ENCODE measurements at regions not wholly inside any gene's neighbourhood (a gene's known extent, or its start where the extent isn't known, plus 50 kb on each side); places are given as distances from the start of the nearest gene placed in this dataset.

DNA sequence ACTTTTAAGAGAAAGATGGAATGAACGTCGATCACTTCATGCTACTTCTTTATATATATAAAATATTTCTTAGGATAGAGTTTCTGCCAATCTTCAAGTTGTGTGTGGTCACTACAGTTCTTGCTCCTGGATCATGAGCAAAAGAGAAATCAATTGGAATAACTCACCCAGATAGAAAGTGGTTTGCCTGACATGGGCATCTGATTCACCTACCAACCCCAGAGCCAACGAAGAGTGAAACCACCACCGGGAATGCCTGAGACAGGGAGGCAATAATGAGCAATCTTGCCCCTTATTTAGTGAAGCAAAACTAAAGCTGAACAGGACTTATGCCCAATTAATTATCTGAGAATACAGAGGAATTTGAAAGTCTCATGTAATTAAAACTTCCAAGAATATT is 250.2 kb upstream of the REG3G start:
- no peak for DNase-seq (ENCODE audit: low spot score)
- Mint-ChIP-seq H3K9me3 (ENCODE audit: unreplicated experiment) (no peaks in the 10 kb centered on the region), H3K4me3 (ENCODE audit: unreplicated experiment) (no peak overlapping the region), H3K4me1 (ENCODE audit: unreplicated experiment) (no peaks in the 10 kb centered on the region), H3K27ac (ENCODE audit: unreplicated experiment) (no peak overlapping the region), H3K27me3 (ENCODE audit: unreplicated experiment) (no peaks in the 10 kb centered on the region), H3K36me3 (ENCODE audit: low read depth, unreplicated experiment) (no peaks in the 10 kb centered on the region)
- TF ChIP-seq, protein P1, sequence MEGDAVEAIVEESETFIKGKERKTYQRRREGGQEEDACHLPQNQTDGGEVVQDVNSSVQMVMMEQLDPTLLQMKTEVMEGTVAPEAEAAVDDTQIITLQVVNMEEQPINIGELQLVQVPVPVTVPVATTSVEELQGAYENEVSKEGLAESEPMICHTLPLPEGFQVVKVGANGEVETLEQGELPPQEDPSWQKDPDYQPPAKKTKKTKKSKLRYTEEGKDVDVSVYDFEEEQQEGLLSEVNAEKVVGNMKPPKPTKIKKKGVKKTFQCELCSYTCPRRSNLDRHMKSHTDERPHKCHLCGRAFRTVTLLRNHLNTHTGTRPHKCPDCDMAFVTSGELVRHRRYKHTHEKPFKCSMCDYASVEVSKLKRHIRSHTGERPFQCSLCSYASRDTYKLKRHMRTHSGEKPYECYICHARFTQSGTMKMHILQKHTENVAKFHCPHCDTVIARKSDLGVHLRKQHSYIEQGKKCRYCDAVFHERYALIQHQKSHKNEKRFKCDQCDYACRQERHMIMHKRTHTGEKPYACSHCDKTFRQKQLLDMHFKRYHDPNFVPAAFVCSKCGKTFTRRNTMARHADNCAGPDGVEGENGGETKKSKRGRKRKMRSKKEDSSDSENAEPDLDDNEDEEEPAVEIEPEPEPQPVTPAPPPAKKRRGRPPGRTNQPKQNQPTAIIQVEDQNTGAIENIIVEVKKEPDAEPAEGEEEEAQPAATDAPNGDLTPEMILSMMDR (IDR thresholded peaks at IDR 0.05; ENCODE audit: unreplicated experiment) = no peak

DNA sequence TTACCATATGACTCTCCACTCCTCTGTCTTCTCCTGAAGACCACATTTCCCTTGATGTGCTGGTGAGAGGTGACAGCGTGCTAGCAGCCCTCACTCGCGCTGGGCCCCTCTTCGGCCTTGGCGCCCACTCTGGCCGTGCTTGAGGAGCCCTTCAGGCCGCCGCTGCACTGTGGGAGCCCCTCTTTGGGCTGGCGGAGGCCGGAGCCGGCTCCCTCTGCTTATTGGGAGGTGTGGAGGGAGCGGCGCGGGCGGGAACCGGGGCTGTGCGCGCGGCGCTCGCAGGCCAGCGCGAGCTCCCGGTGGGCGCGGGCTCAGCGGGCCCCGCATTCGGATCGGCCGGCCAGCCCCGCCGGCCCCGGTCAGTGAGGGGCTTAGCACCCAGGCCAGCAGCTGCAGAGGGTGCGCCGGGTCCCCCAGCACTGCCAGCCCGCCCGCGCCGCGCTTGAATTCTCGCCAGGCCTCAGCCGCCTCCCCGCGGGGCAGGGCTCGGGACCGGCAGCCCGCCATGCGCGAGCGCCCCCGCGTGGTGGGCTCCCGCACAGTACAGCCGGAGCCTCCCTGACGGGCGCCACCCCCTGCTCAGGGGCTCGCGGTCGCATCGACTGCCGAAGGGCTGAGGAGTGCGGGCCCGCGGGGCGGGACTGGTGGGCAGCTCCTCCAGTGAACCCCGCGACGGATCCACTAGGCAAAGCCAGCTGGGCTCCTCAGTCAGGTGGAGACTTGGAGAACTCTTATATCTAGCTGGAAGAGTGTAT is 246.6 kb upstream of the REG3G start:
- TF ChIP-seq, protein P1 (IDR thresholded peaks at IDR 0.05; ENCODE audit: unreplicated experiment) = no peak
- Mint-ChIP-seq H3K4me1 (ENCODE audit: unreplicated experiment) (no peaks in the 10 kb centered on the region), H3K4me3 (ENCODE audit: unreplicated experiment) (no peak overlapping the region), H3K9me3 (ENCODE audit: unreplicated experiment) (no peaks in the 10 kb centered on the region), H3K27me3 (ENCODE audit: unreplicated experiment) (no peaks in the 10 kb centered on the region), H3K27ac (ENCODE audit: unreplicated experiment) (no peak overlapping the region), H3K36me3 (ENCODE audit: low read depth, unreplicated experiment) (no peaks in the 10 kb centered on the region)
- DNase-seq (ENCODE audit: low spot score) = no peak

DNA sequence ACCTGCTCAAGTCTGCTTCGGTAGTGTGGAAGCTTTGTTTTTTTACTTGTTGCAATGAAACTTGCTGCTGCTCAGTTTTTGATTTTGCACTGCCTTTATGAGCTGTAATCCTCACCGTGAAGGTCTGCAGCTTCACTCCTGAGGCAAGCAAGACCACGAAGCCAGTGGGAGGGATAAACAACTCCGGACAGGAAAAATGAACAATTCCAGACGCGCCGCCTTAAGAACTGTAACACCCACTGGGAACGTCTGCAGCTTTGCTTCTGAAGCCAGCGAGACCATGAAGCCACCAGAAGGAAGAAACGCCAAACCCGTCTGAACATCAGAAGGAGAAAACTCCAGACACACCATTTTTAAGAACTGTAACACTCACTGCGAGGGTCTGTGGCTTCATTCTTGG is 245.7 kb upstream of the REG3G start:
- Mint-ChIP-seq H3K4me1 (ENCODE audit: unreplicated experiment) (no peaks in the 10 kb centered on the region), H3K9me3 (ENCODE audit: unreplicated experiment) (no peaks in the 10 kb centered on the region), H3K4me3 (ENCODE audit: unreplicated experiment) (no peak overlapping the region), H3K36me3 (ENCODE audit: low read depth, unreplicated experiment) (no peaks in the 10 kb centered on the region), H3K27ac (ENCODE audit: unreplicated experiment) (no peak overlapping the region), H3K27me3 (ENCODE audit: unreplicated experiment) (no peaks in the 10 kb centered on the region)
- no peak for DNase-seq (ENCODE audit: low spot score)
- TF ChIP-seq, protein P1 (IDR thresholded peaks at IDR 0.05; ENCODE audit: unreplicated experiment) = no peak

DNA sequence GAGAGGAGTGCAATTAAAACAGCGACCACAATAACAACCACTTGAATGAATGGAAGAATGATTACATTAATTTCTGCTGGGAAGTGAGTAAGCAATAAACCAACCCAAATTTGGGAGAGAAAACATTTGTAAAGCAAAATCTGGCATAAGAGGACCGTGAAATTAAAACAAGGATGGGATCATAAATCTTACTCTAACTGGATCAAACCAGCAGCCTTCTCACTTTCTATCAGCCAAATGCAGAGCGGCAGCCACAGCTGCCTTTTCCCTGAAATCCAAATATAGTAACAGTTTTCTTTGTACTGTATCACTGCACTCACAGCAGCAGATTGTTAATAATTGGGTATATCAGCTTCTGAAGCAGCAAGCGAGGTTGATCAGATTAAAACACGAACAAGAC is 245.2 kb upstream of the REG3G start:
- TF ChIP-seq, protein P1 (IDR thresholded peaks at IDR 0.05; ENCODE audit: unreplicated experiment) = no peak
- H3K4me3 Mint-ChIP-seq (ENCODE audit: unreplicated experiment) = no peak overlapping the region
- H3K4me1 Mint-ChIP-seq (ENCODE audit: unreplicated experiment) = no peaks in the 10 kb centered on the region
- H3K27ac Mint-ChIP-seq (ENCODE audit: unreplicated experiment) = no peak overlapping the region
- DNase-seq (ENCODE audit: low spot score) = no peak
- H3K36me3 Mint-ChIP-seq (ENCODE audit: low read depth, unreplicated experiment) = no peaks in the 10 kb centered on the region
- H3K9me3 Mint-ChIP-seq (ENCODE audit: unreplicated experiment) = no peaks in the 10 kb centered on the region
- no peaks in the 10 kb centered on the region for H3K27me3 Mint-ChIP-seq (ENCODE audit: unreplicated experiment)

DNA sequence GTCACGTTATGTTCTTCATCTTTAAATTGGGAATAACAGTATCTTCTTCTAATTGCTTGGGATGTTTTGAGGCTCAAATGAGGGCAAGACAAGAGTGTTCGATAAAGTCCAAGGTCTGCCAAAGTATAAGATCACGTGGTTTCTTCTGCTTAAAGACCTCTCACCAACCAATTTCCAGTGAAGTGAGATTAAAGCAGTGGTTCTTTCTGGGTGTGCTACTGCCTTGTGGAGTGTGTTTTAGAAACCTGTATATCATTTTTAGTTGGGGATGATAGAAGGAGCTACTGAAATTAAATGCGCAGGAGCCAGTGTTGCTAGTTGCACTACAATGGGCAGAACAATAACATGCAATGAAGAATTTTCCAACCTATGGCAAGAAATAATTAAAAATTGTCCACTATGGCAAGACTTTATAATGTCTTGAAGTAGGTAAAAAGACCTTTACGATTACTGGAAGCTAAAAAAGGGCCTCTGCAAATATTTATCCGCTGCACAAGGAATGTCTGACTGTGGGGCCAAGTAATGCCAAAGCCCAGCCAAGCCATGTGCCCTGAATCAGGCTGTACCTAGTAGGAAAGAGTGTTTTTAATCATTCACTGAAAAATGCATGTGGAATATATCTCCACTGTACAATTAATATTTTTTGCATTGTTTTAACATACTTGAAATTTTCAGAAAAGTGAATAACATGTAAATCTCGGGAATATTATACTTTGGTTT is 244.5 kb upstream of the REG3G start:
- H3K4me1 Mint-ChIP-seq (ENCODE audit: unreplicated experiment) = no peaks in the 10 kb centered on the region
- DNase-seq (ENCODE audit: low spot score) = no peak
- TF ChIP-seq, protein P1 (IDR thresholded peaks at IDR 0.05; ENCODE audit: unreplicated experiment) = no peak
- H3K36me3 Mint-ChIP-seq (ENCODE audit: low read depth, unreplicated experiment) = no peaks in the 10 kb centered on the region
- no peak overlapping the region for H3K4me3 Mint-ChIP-seq (ENCODE audit: unreplicated experiment)
- no peak overlapping the region for H3K27ac Mint-ChIP-seq (ENCODE audit: unreplicated experiment)
- no peaks in the 10 kb centered on the region for H3K27me3 Mint-ChIP-seq (ENCODE audit: unreplicated experiment)
- H3K9me3 Mint-ChIP-seq (ENCODE audit: unreplicated experiment) = no peaks in the 10 kb centered on the region

Data from endothelial cell (in vitro differentiated cells).